HUES64 (cell line): ENCODE measurements at regions not wholly inside any gene's neighbourhood (a gene's known extent, or its start where the extent isn't known, plus 50 kb on each side); places are given as distances from the start of the nearest gene placed in this dataset.

ENCODE experiments used
- H3K27ac ChIP-seq: 2 replicates; pipeline ENCODE4 v1.7.0; 2013; ENCODE audit warnings: low read depth, low read length, inconsistent platforms
- H3K27me3 ChIP-seq: 2 replicates; pipeline ENCODE4 v1.6.1; 2013; ENCODE audit warnings: mild to moderate bottlenecking, low read length; ENCODE audit not compliant: insufficient read depth
- H3K36me3 ChIP-seq: 2 replicates; pipeline ENCODE4 v1.6.1; 2013; ENCODE audit warnings: mild to moderate bottlenecking, low read length; ENCODE audit not compliant: insufficient read depth
- H3K4me1 ChIP-seq: 2 replicates; pipeline ENCODE4 v1.6.1; 2013; ENCODE audit warnings: mild to moderate bottlenecking, low read length, moderate library complexity; ENCODE audit not compliant: insufficient read depth
- H3K4me3 ChIP-seq: 2 replicates; pipeline ENCODE4 v1.5.1; 2013; ENCODE audit warnings: mild to moderate bottlenecking, low read length, moderate library complexity
- H3K9ac ChIP-seq: 2 replicates; pipeline ENCODE4 v1.6.1; 2013; ENCODE audit warnings: mild to moderate bottlenecking, low read depth, low read length
- H3K9me3 ChIP-seq: 2 replicates; pipeline ENCODE4 v1.6.1; 2013; ENCODE audit warnings: low read depth, low read length; ENCODE audit not compliant: insufficient read depth
- WGBS: fragments of 150-250, 120-280 bp; methylation state at CpG from one replicate; pipeline ENCODE4 v1.1.7; 2013; ENCODE audit warnings: missing lambda C conversion rate; 5-methylcytosine and 5-hydroxymethylcytosine counted together

GRCh38 chr16:22753451-22753850, 60.5 kb upstream of the HS3ST2 start:
- H3K27ac ChIP-seq, result no peak overlapping the region
- no peaks in the 10 kb centered on the region for H3K9me3 ChIP-seq
- H3K27me3 ChIP-seq, result no peaks in the 10 kb centered on the region
- WGBS, result 93% methylated on average over 2 of the region's 2 CpGs
- no peaks in the 10 kb centered on the region for H3K4me1 ChIP-seq
- H3K4me3 ChIP-seq, result no peak overlapping the region
- H3K9ac ChIP-seq, result no peak overlapping the region
- H3K36me3 ChIP-seq, result no peaks in the 10 kb centered on the region

DNA sequence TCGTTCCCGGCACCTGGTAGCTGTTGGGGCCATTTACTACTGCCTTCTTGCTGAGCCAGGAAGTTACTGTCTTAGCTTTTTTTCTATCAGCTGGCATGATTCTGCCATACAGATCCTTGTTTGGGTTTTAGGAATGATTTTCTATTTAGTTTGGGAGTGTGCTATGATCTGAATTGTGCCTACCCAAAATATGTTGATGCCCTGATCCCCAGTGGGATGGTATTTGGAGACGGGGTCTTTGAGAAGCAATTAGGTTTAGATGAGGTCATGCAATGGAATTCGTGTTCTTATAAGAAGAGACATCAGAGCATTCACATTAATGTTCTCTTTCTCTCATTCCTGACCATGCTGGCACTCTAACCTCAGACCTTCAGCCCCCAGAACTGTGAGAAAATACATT, 59.4 kb upstream of the HS3ST2 start:
- H3K9ac ChIP-seq, result no peak overlapping the region
- no peaks in the 10 kb centered on the region for H3K4me1 ChIP-seq
- H3K36me3 ChIP-seq, result no peaks in the 10 kb centered on the region
- H3K27ac ChIP-seq, result no peak overlapping the region
- no peaks in the 10 kb centered on the region for H3K9me3 ChIP-seq
- no peak overlapping the region for H3K4me3 ChIP-seq
- WGBS, result 92% methylated on average over 4 of the region's 4 CpGs
- no peaks in the 10 kb centered on the region for H3K27me3 ChIP-seq

GRCh38 chr16:22757202-22757601, 56.8 kb upstream of the HS3ST2 start:
- H3K9me3 ChIP-seq, result no peaks in the 10 kb centered on the region
- WGBS, result 85% methylated on average over 3 of the region's 3 CpGs
- H3K4me1 ChIP-seq, result no peaks in the 10 kb centered on the region
- H3K9ac ChIP-seq, result no peak overlapping the region
- no peaks in the 10 kb centered on the region for H3K36me3 ChIP-seq
- no peaks in the 10 kb centered on the region for H3K27me3 ChIP-seq
- no peak overlapping the region for H3K27ac ChIP-seq
- H3K4me3 ChIP-seq, result no peak overlapping the region

DNA sequence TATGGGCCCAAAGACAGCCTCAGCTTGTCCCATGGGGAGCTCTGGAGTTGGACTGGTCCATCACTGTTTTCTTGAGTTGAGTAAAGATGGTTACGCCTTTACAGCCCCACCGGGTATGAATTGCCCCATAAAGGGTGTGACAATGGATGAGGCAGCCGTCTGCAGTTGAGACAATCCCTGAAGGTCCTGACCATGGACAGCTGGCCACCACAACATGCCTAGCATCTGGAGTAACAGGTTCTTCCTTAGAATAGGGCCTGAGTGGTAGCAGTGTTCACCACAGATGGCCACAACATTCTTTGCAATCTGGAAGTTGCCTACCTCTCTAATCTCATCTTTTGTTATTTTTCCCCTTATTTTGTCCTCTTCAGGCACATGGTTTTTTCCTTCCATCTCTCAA, 51.5 kb upstream of the HS3ST2 start:
- H3K4me3 ChIP-seq, result no peak overlapping the region
- WGBS, result 92% methylated on average over 3 of the region's 3 CpGs
- peaks cover 14% of the 10 kb centered on the region for H3K4me1 ChIP-seq
- no peak overlapping the region for H3K27ac ChIP-seq
- no peak overlapping the region for H3K9ac ChIP-seq
- H3K36me3 ChIP-seq, result no peaks in the 10 kb centered on the region
- no peaks in the 10 kb centered on the region for H3K27me3 ChIP-seq
- H3K9me3 ChIP-seq, result no peaks in the 10 kb centered on the region

DNA sequence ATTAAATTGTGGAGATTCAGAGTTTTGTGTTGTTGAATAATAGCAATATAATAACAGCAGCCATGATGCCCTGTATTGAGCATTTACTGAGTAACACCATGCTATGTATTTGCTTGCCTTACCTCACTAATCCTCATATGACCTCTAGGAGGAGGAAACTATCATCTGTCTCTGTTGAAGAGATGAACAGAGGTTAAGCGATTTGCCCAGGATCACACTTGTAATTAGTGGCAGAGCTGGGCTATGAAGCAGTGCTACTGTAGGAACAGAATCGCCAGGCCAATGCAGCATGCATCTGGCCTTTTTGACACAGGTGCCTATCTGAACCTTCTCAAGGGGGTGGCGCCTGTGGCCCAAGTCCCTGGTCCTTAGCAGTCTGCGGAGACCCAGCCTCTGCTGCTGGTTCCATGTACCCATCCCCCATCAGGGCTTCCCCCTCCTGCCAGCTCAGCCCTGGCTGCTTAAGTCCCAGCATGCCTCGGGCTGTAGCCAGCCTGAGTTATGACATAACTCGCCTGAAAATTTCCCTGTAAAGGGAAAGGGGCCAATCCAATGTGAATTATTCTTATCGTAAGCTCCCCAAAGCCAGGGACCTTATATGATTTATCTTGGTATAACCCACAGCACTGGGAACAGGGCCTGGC, 50.4 kb upstream of the HS3ST2 start:
- no peaks in the 10 kb centered on the region for H3K9me3 ChIP-seq
- 82% methylated on average over 6 of the region's 7 CpGs for WGBS
- H3K27ac ChIP-seq, result no peak overlapping the region
- H3K4me1 ChIP-seq, result peaks cover 14% of the 10 kb centered on the region
- H3K27me3 ChIP-seq, result no peaks in the 10 kb centered on the region
- H3K4me3 ChIP-seq, result no peak overlapping the region
- no peak overlapping the region for H3K9ac ChIP-seq
- H3K36me3 ChIP-seq, result no peaks in the 10 kb centered on the region
